NAMALWA (cell line): ENCODE measurements at regions not wholly inside any gene's neighbourhood (a gene's known extent, or its start where the extent isn't known, plus 50 kb on each side); places are given as distances from the start of the nearest gene placed in this dataset.
A peak's percentile ranks its signal among the peaks of the same experiment; 100 is the strongest.

ENCODE experiments used
- DNase-seq: peaks from one replicate; pipeline ENCODE4 v3.0.0-alpha.2; 2015; ENCODE audit warnings: low spot score

DNA sequence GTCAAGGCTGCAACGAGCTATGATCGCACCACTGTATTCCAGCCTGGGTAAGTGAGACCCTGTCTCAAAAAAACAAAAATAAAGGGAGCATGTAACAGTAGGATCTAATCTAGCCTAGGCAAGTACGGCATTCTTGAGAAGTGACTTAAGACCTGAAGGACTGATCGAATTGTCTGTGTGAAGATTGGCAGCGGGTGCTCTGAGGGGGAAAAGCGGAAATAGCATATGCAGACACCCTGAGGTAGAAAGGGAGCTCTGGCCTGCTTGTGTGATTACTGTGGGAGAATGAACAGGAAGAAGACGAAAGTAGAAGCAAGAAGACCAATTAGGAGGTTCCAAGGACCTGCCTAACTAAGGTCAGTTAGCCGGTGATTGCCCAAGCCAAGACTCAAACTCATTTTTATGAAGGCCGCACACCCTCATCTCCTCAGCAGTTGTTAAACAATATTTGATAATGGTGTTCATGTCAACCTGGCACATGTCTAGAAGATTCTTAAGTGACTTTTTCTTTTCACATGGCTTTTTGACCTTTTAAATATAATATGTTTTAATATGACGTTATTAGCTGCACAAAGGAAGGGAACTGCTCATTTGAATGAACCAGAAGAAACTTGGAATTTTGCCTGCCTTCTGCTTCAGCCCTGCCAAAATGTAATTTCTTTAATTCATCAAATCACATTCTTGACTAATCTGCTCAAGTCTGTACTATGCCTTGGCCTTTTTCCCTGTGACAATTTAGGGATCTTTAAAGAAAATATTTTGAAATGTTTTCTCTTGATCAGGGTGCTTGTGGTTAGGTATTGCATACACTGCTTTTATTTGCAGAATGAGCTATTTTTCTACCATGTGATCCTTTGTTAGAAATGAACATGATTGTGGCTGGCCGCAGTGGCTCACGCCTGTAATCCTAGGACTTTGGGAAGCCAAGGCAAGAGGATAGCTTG lies 289.2 kb upstream of the DMRT1 start:
- DNase-seq, result no peak

- DNase-seq, result no peak
Measured at GRCh38 chr9:555493-555892, 286.0 kb upstream of the DMRT1 start.

- DNase-seq, result no peak
Measured at GRCh38 chr9:556199-556598, 285.3 kb upstream of the DMRT1 start.

GRCh38 chr9:556675-557074 lies 284.8 kb upstream of the DMRT1 start:
- no peak for DNase-seq

DNA sequence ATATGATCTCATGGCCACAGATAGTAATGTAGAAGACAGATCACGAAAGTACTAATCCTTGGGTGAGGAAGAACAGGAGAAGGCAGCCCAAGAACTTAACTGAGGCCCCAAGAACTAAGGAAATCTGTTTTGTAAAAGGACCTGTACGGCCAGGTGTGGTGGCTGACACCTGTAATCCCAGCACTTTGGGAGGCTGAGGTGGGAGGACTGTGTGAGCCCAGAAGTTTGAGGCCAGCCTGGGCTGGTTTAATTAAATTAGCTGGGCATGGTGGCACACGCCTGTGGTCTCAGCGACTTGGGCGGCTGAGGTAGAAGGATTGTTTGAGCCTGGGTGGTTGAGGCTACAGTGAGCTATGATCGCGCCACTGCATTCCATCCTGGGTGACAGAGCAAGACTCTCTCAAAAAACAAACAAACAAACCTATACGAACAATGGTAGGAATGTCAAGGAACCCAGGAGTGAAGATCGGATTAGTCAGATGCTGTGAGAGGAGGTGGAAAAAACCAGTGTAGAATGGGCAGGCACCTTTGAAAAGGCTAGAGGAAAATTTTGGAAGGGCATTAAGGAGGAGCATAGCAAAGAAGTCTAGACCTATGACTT lies 283.8 kb upstream of the DMRT1 start:
- DNase-seq, result no peak

DNA sequence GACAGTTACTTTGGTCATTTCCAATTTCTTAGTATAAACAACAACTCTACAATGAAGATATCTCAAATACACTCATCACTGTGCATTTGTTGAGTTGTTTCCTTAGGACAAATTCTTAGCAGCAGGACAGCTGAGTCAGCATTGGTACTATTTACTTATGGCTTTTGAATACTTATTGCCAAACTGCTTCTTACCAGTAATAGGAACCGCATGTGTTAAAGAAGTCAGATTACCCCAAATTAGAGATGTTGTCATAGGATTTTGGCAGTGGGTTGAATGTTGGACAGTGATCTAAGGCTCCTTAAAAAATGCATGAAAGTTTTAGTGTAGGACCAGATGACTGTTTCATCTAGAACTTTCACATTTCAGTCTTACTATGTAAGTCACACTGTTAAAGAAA lies 280.1 kb upstream of the DMRT1 start:
- DNase-seq, result no peak

GRCh38 chr9:563200-563599 lies 278.3 kb upstream of the DMRT1 start:
- no peak for DNase-seq

DNA sequence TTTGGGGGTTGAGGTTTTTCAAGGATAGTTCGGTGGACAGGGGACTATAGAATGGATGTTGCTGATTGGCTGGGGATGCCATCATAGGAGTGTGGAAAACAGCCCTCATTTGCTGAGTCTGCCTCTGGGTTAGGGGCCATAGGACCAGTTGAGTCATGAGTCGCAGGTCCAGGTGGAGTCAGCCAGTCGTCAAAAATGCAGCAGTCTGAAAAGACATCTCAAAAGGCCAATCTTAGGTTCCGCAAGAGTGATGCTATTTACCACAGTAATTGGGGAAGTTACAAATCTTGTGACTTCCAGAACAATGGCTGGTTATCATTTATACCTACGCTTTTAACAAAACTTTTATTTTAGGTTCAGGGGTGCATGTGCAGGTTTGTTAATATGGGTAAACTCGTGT lies 276.0 kb upstream of the DMRT1 start:
- DNase-seq, result peak; percentile 56

GRCh38 chr9:567128-567746 lies 274.3 kb upstream of the DMRT1 start:
- peak; percentile 63 for DNase-seq

DNA sequence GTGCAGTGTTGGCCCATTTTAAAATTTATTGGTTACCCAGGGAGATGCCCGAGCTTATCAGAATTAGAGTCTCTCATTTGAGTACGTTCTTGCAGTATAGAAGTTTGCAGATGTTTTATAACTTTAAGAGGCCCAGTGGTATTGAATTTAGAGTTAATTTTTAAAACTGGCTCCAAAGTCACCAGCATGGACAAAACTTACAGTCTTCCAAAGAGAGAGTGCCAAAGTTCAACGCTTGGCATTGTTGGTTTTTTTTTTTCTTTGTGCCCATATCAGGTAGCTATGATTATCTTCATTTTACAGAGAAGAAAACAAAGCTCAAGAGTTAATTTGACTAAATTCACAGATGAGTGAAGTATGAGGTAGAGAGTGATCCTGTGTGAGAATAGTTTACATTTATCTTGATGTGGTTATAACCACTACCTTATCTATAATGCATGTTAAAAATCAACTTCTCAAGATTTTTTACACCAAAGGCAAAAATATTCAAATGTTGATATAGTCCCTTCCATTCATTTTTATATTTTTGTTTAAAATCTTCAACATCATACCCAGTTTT lies 273.7 kb upstream of the DMRT1 start:
- no peak for DNase-seq

- no peak for DNase-seq
Measured at GRCh38 chr9:569296-569695, 272.2 kb upstream of the DMRT1 start.

GRCh38 chr9:570187-570586 lies 271.3 kb upstream of the DMRT1 start:
- DNase-seq, result no peak

DNA sequence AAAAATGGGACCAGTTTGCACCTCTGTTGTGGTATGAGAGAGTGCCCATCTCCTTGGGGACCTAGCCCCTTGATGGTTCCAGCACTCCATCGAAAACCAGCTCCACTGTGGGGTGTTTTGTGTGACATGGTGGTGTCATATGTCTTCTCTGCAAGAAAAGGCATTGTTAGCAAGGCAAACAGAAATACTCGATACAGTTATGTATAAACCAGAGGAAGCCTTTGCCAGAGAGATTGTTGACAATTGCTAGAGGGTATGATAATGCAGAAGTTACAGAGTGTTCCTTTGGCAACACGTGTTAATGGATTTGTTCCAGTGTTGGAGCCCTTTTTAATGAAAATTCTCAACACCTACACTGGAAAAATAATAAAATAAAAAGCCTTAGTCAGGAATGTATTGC lies 270.4 kb upstream of the DMRT1 start:
- DNase-seq, result no peak

DNA sequence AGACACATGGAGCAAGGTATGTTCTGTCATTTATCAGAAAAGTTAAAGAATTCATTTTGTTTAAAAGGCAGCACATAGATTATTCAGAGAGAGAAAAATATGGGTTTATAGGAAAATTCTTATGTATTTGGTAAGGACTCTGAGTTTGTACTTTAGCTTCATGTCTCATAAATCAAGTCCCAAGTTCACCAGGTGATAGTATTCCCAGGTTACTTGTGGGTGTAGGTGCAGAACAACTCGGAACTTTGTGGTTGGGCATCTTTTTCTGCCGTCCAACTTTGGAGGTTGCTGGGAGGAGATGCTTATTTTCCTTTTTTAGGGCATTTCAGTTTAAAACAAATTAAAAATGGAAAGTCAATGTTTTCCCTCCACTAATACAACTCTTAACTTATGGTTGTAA lies 269.8 kb upstream of the DMRT1 start:
- DNase-seq, result no peak

GRCh38 chr9:573691-574410 lies 267.6 kb upstream of the DMRT1 start:
- DNase-seq, result no peak

GRCh38 chr9:575139-575538 lies 266.4 kb upstream of the DMRT1 start:
- no peak for DNase-seq

GRCh38 chr9:580652-581342 lies 260.7 kb upstream of the DMRT1 start:
- no peak for DNase-seq

DNA sequence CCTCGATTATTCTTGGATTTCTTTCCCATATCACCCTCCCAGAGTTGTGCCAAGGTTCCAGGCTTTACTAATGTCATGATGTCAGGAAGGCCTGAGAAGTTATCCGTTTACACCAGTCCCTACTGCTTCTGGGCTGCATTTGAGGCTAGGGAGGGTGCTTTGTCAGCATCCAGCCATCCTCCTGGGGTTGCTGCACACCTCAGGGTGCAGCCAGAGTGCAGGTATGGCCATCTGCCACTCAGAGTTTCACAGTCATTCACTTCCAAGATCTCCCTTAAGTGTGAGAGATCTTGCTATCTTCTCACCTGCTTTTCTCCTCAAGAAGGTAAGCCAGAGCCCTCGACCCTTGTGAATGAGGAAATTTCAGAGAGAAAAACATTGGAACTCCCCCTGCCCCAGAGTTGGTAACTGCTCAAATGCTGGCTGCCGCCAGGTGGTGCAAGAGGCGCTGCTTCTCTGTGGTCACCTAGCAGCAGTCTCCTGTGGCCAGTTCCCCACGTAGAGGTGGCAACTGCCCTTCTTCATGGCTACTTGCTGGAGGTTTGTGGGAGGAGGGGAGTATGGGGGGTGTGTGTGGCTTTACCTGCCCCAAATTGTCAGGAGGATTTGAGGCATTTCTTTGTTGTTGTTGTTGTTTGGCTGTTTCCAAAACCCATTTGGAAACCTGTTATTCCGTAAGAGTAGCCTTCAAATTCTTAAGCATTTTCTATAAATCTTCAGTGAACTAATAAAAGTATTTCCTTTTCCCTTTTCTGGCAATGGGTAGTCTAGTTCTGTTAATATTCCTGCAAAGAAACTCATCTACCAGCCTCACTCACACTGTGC lies 259.6 kb upstream of the DMRT1 start:
- no peak for DNase-seq

GRCh38 chr9:582775-583174 lies 258.7 kb upstream of the DMRT1 start:
- no peak for DNase-seq

DNA sequence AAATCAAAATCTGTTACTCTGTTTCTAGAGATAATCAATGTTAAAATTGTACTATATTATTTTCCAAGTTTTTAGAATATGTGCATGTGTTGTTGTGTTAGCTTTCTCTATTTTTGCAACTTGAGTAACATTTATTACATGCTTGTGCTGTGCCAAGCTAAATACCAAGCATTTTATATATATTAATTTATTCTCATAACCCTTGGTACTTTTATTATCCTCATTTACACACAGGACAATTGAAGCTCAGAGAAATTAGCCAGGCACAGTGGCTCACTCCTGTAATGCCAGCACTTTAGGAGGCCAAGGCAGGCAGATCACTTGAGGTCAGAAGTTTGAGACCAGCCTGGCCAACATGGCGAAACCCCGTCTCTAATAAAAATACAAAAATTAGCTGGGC lies 254.0 kb upstream of the DMRT1 start:
- DNase-seq, result no peak

- no peak for DNase-seq
Measured at GRCh38 chr9:588981-589380, 252.5 kb upstream of the DMRT1 start.
